GM03348 (cell line): ENCODE measurements at regions not wholly inside any gene's neighbourhood (a gene's known extent, or its start where the extent isn't known, plus 50 kb on each side); places are given as distances from the start of the nearest gene placed in this dataset.

Experiments
- DNase-seq: peaks from one replicate; pipeline ENCODE4 v3.0.0; 2012; ENCODE audit warnings: low spot score

GRCh38 chr5:86780018-86780417, 162.3 kb downstream of the COX7C start:
- no peak for DNase-seq

- DNase-seq = no peak
These were observed 169.2 kb downstream of the COX7C start for GRCh38 chr5:86786955-86787354.

- DNase-seq = no peak
These were observed 177.9 kb downstream of the COX7C start for GRCh38 chr5:86795659-86796058.

- no peak for DNase-seq
These were observed 179.9 kb downstream of the COX7C start for GRCh38 chr5:86797677-86798076.

GRCh38 chr5:86806206-86806605, 188.5 kb downstream of the COX7C start:
- no peak for DNase-seq

- no peak for DNase-seq
These were observed 189.6 kb downstream of the COX7C start for GRCh38 chr5:86807046-86808031.

- DNase-seq = no peak
These were observed 196.6 kb downstream of the COX7C start for GRCh38 chr5:86814315-86814714.

GRCh38 chr5:86814907-86815306, 197.2 kb downstream of the COX7C start:
- DNase-seq = no peak

- no peak for DNase-seq
These were observed 206.9 kb downstream of the COX7C start for GRCh38 chr5:86824637-86825036.

- no peak for DNase-seq
These were observed 213.4 kb downstream of the COX7C start for GRCh38 chr5:86831128-86831527.

GRCh38 chr5:86833868-86834267, 216.1 kb downstream of the COX7C start:
- DNase-seq = no peak

GRCh38 chr5:86837610-86838009, 219.9 kb downstream of the COX7C start:
- DNase-seq = no peak

- no peak for DNase-seq
These were observed 220.3 kb downstream of the COX7C start for GRCh38 chr5:86838083-86838482.

- no peak for DNase-seq
These were observed 223.4 kb downstream of the COX7C start for GRCh38 chr5:86841000-86841644.

- no peak for DNase-seq
These were observed 240.7 kb downstream of the COX7C start for GRCh38 chr5:86858442-86858841.

GRCh38 chr5:86861512-86861911, 243.8 kb downstream of the COX7C start:
- no peak for DNase-seq

GRCh38 chr5:86862093-86862492, 244.4 kb downstream of the COX7C start:
- no peak for DNase-seq

GRCh38 chr5:86864051-86864450, 246.3 kb downstream of the COX7C start:
- no peak for DNase-seq

GRCh38 chr5:86865256-86865785, 247.6 kb downstream of the COX7C start:
- DNase-seq = no peak

- DNase-seq = no peak
These were observed 248.3 kb downstream of the COX7C start for GRCh38 chr5:86866036-86866435.

GRCh38 chr5:86869268-86869667, 251.5 kb downstream of the COX7C start:
- no peak for DNase-seq

GRCh38 chr5:86875539-86875938, 257.8 kb downstream of the COX7C start:
- DNase-seq = no peak

GRCh38 chr5:86878250-86878649, 260.5 kb downstream of the COX7C start:
- DNase-seq = no peak
